Suprapubic skin (tissue), 3 donors: ENCODE measurements at regions not wholly inside any gene's neighbourhood (a gene's known extent, or its start where the extent isn't known, plus 50 kb on each side); places are given as distances from the start of the nearest gene placed in this dataset.

ENCODE experiments used
- EP300 ChIP-seq: sonication (generic); formaldehyde crosslinking; IDR thresholded peaks from one replicate; pipeline ENCODE4 v1.6.1; 2017; ENCODE audit warnings: antibody characterized with exemption
- TF ChIP-seq, protein P1 (sequence below), 2 donors: fragments of 200-600 bp in 1 of 2; fragments of 450-650 bp in 1 of 2; sonication (generic) in 1 of 2; IDR thresholded peaks; one replicate each; pipeline ENCODE4 v1.5.1; 2016 to 2019; ENCODE audit warnings: antibody characterized with exemption in 2 of 2, mild to moderate bottlenecking in 1 of 2, moderate library complexity in 1 of 2

DNA sequence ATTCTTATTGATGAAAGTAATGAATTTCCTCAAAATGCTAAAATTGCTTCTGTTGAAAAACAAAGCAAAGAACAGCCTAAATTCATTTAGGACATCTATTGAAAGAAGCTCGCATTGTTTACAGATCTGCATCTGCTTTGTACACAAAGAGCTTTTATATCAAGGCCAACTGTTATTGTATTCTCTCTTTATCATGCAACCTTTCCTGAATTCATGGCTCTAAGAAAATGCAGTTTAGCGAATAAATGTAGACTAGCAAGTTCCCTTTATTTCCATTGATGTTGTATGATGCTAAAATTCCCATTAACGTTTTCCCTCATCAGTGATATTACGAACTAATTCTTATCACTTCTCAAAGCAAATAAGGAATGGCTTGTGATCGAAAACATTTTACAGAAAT lies 446.3 kb downstream of the MID1IP1 start:
- TF ChIP-seq, protein P1, sequence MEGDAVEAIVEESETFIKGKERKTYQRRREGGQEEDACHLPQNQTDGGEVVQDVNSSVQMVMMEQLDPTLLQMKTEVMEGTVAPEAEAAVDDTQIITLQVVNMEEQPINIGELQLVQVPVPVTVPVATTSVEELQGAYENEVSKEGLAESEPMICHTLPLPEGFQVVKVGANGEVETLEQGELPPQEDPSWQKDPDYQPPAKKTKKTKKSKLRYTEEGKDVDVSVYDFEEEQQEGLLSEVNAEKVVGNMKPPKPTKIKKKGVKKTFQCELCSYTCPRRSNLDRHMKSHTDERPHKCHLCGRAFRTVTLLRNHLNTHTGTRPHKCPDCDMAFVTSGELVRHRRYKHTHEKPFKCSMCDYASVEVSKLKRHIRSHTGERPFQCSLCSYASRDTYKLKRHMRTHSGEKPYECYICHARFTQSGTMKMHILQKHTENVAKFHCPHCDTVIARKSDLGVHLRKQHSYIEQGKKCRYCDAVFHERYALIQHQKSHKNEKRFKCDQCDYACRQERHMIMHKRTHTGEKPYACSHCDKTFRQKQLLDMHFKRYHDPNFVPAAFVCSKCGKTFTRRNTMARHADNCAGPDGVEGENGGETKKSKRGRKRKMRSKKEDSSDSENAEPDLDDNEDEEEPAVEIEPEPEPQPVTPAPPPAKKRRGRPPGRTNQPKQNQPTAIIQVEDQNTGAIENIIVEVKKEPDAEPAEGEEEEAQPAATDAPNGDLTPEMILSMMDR (IDR thresholded peaks at IDR 0.05): no peak
- TF ChIP-seq EP300: no peak
